Ovary (tissue), 7 donors: ENCODE measurements at regions not wholly inside any gene's neighbourhood (a gene's known extent, or its start where the extent isn't known, plus 50 kb on each side); places are given as distances from the start of the nearest gene placed in this dataset.

Source experiments
- DNase-seq, 5 donors: peaks; one replicate each; pipeline ENCODE4 v3.0.0-alpha.2; 2019 to 2020
- H3K27ac ChIP-seq, 2 donors: fragments of 200-600 bp; one replicate each; pipeline versions ENCODE4 v1.5.1 to v1.8.0; 2019 to 2022
- H3K27me3 ChIP-seq: fragments of 200-600 bp; one replicate; pipeline ENCODE4 v1.8.0; 2022
- H3K36me3 ChIP-seq: fragments of 200-600 bp; sonication (generic); one replicate; pipeline ENCODE4 v1.5.1; 2019
- H3K4me1 ChIP-seq: one replicate; pipeline ENCODE4 v1.8.1; 2013; ENCODE audit warnings: mild to moderate bottlenecking, moderate library complexity; ENCODE audit not compliant: insufficient read depth
- H3K4me3 ChIP-seq: fragments of 200-600 bp; sonication (generic); one replicate; pipeline ENCODE4 v1.5.1; 2017
- H3K9me3 ChIP-seq, 2 donors: fragments of 200-600 bp in 1 of 2; sonication (generic) in 1 of 2; one replicate each; pipeline versions ENCODE4 v1.5.1 to v1.8.1; 2013 to 2019; ENCODE audit warnings: mild to moderate bottlenecking in 1 of 2, moderate library complexity in 1 of 2
- EP300 ChIP-seq: sonication (generic); formaldehyde crosslinking; IDR thresholded peaks from one replicate; pipeline ENCODE4 v1.6.1; 2017; ENCODE audit warnings: antibody characterized with exemption
- POLR2A ChIP-seq: fragments of 450-650 bp; IDR thresholded peaks from one replicate; pipeline ENCODE4 v1.6.1; 2017; ENCODE audit warnings: antibody characterized with exemption, mild to moderate bottlenecking, moderate library complexity
- WGBS, 3 donors: extraction: QIAGEN DNeasy Blood & Tissue Kit in 1 of 3; methylation state at CpG; one replicate each; pipeline versions ENCODE4 v1.1.5 to v1.1.7; 2013 to 2017; 5-methylcytosine and 5-hydroxymethylcytosine counted together
- intact Hi-C, 4 donors: fragments of 100-400 bp; cut with DNase I; formaldehyde crosslinking; loops; one replicate each; pipeline versions ENCODE4 v1.11.0 to v1.15.1; 2022 to 2023
- TF ChIP-seq, protein P1 (sequence below), 3 donors: fragments of 450-650 bp in 2 of 3; fragments of 200-600 bp in 1 of 3; IDR thresholded peaks; one replicate each; pipeline versions ENCODE4 v1.5.1 to v1.8.0; 2016 to 2022; ENCODE audit warnings: antibody characterized with exemption in 3 of 3, mild to moderate bottlenecking in 1 of 3
- donor health status: DM: no; HTN: no; CAD: no; lungs with moderate emphysema.
- donor health status: DM: no; HTN: no; CAD: no.
- donor health status: Bipolar disorder and iron deficiency.
- donor health status: DM: no; HTN: no; CAD: no.
- donor health status: DM: yes; HTN: yes; CAD: no.

DNA sequence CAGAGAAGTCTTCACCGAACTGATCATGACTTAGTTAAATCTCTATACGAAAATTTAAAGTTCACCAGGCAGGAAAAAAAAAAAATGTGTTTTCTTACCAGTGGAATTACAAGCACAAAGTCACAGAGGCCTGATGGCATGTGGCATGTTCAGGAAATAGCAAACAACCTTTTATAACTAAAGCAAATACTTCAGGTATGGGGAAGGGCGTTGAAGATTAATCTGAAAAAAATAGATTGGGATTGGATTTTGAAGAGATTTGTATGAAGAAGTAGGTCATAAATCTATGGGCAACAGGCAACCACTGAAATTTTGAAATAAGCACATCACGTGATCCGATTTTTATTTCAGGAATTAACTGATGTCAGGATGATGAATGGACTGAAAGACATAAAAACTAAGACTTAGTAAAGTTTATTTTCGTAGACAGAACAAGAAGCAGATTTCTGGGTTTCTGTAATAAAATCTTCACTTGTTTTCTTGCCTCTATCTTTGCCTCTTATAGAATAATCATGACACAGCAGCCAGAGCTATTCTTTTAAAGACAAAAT, 295.9 kb upstream of the ADGRL4 start:
- no peaks in the 10 kb centered on the region for H3K9me3 ChIP-seq
- 65 to 77% (median 72%) methylated on average over 6 of the region's 6 CpGs for WGBS, 3 donors
- no peak overlapping the region for H3K4me3 ChIP-seq
- H3K27ac ChIP-seq: no peak overlapping the region
- TF ChIP-seq, protein P1, sequence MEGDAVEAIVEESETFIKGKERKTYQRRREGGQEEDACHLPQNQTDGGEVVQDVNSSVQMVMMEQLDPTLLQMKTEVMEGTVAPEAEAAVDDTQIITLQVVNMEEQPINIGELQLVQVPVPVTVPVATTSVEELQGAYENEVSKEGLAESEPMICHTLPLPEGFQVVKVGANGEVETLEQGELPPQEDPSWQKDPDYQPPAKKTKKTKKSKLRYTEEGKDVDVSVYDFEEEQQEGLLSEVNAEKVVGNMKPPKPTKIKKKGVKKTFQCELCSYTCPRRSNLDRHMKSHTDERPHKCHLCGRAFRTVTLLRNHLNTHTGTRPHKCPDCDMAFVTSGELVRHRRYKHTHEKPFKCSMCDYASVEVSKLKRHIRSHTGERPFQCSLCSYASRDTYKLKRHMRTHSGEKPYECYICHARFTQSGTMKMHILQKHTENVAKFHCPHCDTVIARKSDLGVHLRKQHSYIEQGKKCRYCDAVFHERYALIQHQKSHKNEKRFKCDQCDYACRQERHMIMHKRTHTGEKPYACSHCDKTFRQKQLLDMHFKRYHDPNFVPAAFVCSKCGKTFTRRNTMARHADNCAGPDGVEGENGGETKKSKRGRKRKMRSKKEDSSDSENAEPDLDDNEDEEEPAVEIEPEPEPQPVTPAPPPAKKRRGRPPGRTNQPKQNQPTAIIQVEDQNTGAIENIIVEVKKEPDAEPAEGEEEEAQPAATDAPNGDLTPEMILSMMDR (IDR thresholded peaks at IDR 0.05): no peak
- TF ChIP-seq POLR2A (no peak), EP300 (no peak)
- H3K36me3 ChIP-seq: no peaks in the 10 kb centered on the region
- intact Hi-C loops: no loop called here
- H3K4me1 ChIP-seq: no peaks in the 10 kb centered on the region
- no peak for DNase-seq
- H3K27me3 ChIP-seq: no peaks in the 10 kb centered on the region

DNA sequence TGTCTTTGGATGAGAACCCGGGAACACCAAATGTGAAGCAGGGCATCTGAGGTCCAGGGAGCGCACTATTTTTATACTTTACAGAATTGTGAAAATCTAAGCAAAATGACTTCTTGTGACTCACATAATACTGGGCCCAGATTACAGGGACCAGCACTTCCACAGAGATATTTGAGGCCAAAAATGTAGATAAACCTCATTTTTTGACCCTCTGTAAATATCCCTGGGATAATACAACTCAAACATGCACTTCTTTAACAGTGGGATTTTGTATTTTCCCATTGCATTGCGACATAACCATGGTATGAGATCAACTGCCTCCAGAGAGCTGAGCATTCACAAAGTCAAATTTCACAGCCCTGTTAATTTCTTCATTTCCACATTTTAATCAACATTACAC, 289.4 kb upstream of the ADGRL4 start:
- 83 to 86% (median 84%) methylated on average over 3 of the region's 3 CpGs for whole genome bisulfite sequencing, 3 donors
- H3K27me3 ChIP-seq: no peaks in the 10 kb centered on the region
- intact Hi-C loops: no loop called here
- H3K4me3 ChIP-seq: no peak overlapping the region
- no peaks in the 10 kb centered on the region for H3K36me3 ChIP-seq
- no peak for DNase-seq
- no peak overlapping the region for H3K27ac ChIP-seq
- TF ChIP-seq, protein P1 (IDR thresholded peaks at IDR 0.05): no peak
- no peak for TF ChIP-seq EP300
- no peak for TF ChIP-seq POLR2A
- H3K9me3 ChIP-seq: no peaks in the 10 kb centered on the region
- H3K4me1 ChIP-seq: no peaks in the 10 kb centered on the region

DNA sequence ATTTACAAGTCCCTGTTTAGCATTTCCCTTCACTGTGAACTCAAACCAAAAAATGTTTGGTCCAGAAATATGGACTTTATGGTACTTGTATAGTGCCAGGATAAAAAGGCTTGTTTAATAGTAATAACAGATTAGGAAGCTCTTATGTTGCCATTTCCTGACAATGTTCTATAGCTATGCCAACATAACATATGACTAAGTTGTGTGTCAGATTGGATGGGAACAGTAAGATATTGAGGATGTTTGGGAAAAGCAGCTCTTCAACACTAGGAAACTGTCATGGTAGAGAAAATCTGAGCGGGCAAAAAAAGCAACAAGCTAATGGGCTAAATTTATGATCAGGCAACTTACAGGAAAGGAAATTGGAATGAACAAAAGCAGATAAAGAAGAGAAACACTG, 287.1 kb upstream of the ADGRL4 start:
- H3K4me1 ChIP-seq: no peaks in the 10 kb centered on the region
- no peak for DNase-seq
- no peaks in the 10 kb centered on the region for H3K36me3 ChIP-seq
- TF ChIP-seq, protein P1 (IDR thresholded peaks at IDR 0.05): no peak
- TF ChIP-seq EP300: no peak
- no peak for TF ChIP-seq POLR2A
- no peaks in the 10 kb centered on the region for H3K27me3 ChIP-seq
- no peak overlapping the region for H3K4me3 ChIP-seq
- H3K9me3 ChIP-seq: no peaks in the 10 kb centered on the region
- 72 to 83% (median 78%) methylated on average over 1 of the region's 1 CpG for WGBS, 3 donors
- H3K27ac ChIP-seq: no peak overlapping the region
- intact Hi-C loops: no loop called here

DNA sequence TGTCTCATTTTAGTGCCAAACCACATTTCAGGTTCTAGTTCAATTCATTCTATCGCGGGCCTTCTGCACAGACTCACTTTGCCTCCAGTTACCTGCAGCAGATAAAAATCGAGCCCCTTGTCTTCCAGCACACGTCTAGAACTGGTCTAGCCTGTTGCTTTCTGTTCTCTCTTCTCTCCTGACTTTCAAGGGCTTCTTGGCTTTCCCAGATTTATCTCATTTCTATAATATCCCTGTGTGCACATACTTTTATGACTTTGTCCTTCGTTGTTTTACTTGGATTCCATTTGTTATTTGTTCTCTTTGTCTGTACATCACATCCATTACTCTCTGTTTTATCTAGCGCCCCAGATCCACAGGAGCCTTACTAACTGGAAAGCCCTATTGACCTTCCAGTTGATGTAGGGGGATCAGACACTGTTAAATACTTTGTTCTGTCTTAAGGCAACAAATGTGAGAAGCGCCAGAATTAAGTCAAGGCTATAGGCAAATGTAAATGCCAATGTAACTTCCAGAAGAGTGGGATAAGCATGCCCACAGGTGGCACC, 284.5 kb upstream of the ADGRL4 start:
- no peak for DNase-seq
- intact Hi-C loops: no loop called here
- TF ChIP-seq, protein P1 (IDR thresholded peaks at IDR 0.05): no peak
- TF ChIP-seq POLR2A (no peak), EP300 (no peak)
- Histone ChIP-seq H3K27me3 (no peaks in the 10 kb centered on the region), H3K36me3 (no peaks in the 10 kb centered on the region), H3K4me1 (no peaks in the 10 kb centered on the region), H3K9me3 (no peaks in the 10 kb centered on the region), H3K4me3 (no peak overlapping the region), H3K27ac (no peak overlapping the region)
- 78 to 83% (median 80%) methylated on average over 7 of the region's 7 CpGs for WGBS, 3 donors
